Putamen (tissue), 1 donor: ENCODE measurements at regions not wholly inside any gene's neighbourhood (a gene's known extent, or its start where the extent isn't known, plus 50 kb on each side); places are given as distances from the start of the nearest gene placed in this dataset.

Experiments
- DNase-seq: peaks from one replicate; pipeline ENCODE4 v3.0.0-alpha.2; 2016; ENCODE audit warnings: low spot score

GRCh38 chr12:113619202-113619601, 147.5 kb upstream of the LHX5 start:
- DNase-seq, result no peak

- DNase-seq, result no peak
Measured at GRCh38 chr12:113613414-113613813, 141.7 kb upstream of the LHX5 start.

GRCh38 chr12:113612793-113613192, 141.1 kb upstream of the LHX5 start:
- no peak for DNase-seq

- no peak for DNase-seq
Measured at GRCh38 chr12:113612076-113612728, 140.5 kb upstream of the LHX5 start.

- DNase-seq, result no peak
Measured at GRCh38 chr12:113611652-113612051, 140.0 kb upstream of the LHX5 start.

- no peak for DNase-seq
Measured at GRCh38 chr12:113610698-113611097, 139.0 kb upstream of the LHX5 start.

- no peak for DNase-seq
Measured at GRCh38 chr12:113609692-113610469, 138.2 kb upstream of the LHX5 start.

GRCh38 chr12:113604666-113605065, 133.0 kb upstream of the LHX5 start:
- no peak for DNase-seq

GRCh38 chr12:113601656-113602263, 130.1 kb upstream of the LHX5 start:
- DNase-seq, result no peak

GRCh38 chr12:113598815-113599406, 127.2 kb upstream of the LHX5 start:
- no peak for DNase-seq

GRCh38 chr12:113594967-113595366, 123.3 kb upstream of the LHX5 start:
- DNase-seq, result no peak

GRCh38 chr12:113591480-113591974, 119.9 kb upstream of the LHX5 start:
- DNase-seq, result no peak

- DNase-seq, result no peak
Measured at GRCh38 chr12:113589437-113589836, 117.8 kb upstream of the LHX5 start.

- DNase-seq, result no peak
Measured at GRCh38 chr12:113587720-113588119, 116.0 kb upstream of the LHX5 start.

- no peak for DNase-seq
Measured at GRCh38 chr12:113586461-113586860, 114.8 kb upstream of the LHX5 start.

GRCh38 chr12:113582521-113583218, 111.0 kb upstream of the LHX5 start:
- DNase-seq, result no peak

GRCh38 chr12:113581342-113581741, 109.7 kb upstream of the LHX5 start:
- DNase-seq, result no peak

- DNase-seq, result no peak
Measured at GRCh38 chr12:113580437-113580836, 108.8 kb upstream of the LHX5 start.

GRCh38 chr12:113577464-113578129, 105.9 kb upstream of the LHX5 start:
- DNase-seq, result peak; percentile 3

GRCh38 chr12:113575386-113575785, 103.7 kb upstream of the LHX5 start:
- DNase-seq, result no peak

- DNase-seq, result no peak
Measured at GRCh38 chr12:113573148-113573547, 101.5 kb upstream of the LHX5 start.
